Small intestine (tissue), 7 donors: ENCODE measurements at regions not wholly inside any gene's neighbourhood (a gene's known extent, or its start where the extent isn't known, plus 50 kb on each side); places are given as distances from the start of the nearest gene placed in this dataset.

Experiments used
- DNase-seq, 2 donors: peaks; one replicate each; pipeline versions ENCODE4 v3.0.0 to v3.0.0-alpha.2; 2013
- FAIRE-seq: peaks from 2 replicates; lab custom pipeline; 2012; peaks lifted over from hg19 to GRCh38; lab: Jason Lieb, UNC
- H3K27ac ChIP-seq, 3 donors: one replicate each; pipeline ENCODE4 v1.5.1; 2013; ENCODE audit warnings: low read length in 2 of 3, mild to moderate bottlenecking in 2 of 3, control low read depth in 1 of 3, inconsistent platforms in 1 of 3, low read depth in 1 of 3, moderate library complexity in 1 of 3
- H3K27me3 ChIP-seq, 3 donors: one replicate each; pipeline ENCODE4 v1.6.1; 2013; ENCODE audit warnings: low read length in 3 of 3, inconsistent platforms in 1 of 3; ENCODE audit not compliant: control insufficient read depth in 3 of 3, insufficient read depth in 3 of 3
- H3K36me3 ChIP-seq, 3 donors: one replicate each; pipeline ENCODE4 v1.6.1; 2013; ENCODE audit warnings: low read length in 3 of 3, inconsistent platforms in 1 of 3, low read depth in 1 of 3, mild to moderate bottlenecking in 1 of 3, moderate library complexity in 1 of 3; ENCODE audit not compliant: control insufficient read depth in 3 of 3, insufficient read depth in 2 of 3
- H3K4me1 ChIP-seq, 3 donors: one replicate each; pipeline ENCODE4 v1.6.1; 2013; ENCODE audit warnings: low read length in 2 of 3, inconsistent platforms in 1 of 3, low read depth in 1 of 3, mild to moderate bottlenecking in 1 of 3, moderate library complexity in 1 of 3; ENCODE audit not compliant: control insufficient read depth in 3 of 3, insufficient read depth in 2 of 3
- H3K4me3 ChIP-seq, 3 donors: one replicate each; pipeline ENCODE4 v1.5.1; 2013; ENCODE audit warnings: low read length in 3 of 3, control low read depth in 1 of 3, inconsistent platforms in 1 of 3, low read depth in 1 of 3, mild to moderate bottlenecking in 1 of 3, moderate library complexity in 1 of 3
- H3K9me3 ChIP-seq, 2 donors: one replicate each; pipeline ENCODE4 v1.6.1; 2013; ENCODE audit warnings: low read depth in 1 of 2, low read length in 1 of 2; ENCODE audit not compliant: control insufficient read depth in 2 of 2, insufficient read depth in 1 of 2
- WGBS, 3 donors: extraction: QIAGEN DNeasy Blood & Tissue Kit; methylation state at CpG; one replicate each; pipeline ENCODE4 v1.1.7; 2013; 5-methylcytosine and 5-hydroxymethylcytosine counted together
- donor health status: healthy with polysubstance abuse.
- donor health status: control.
- donor health status: control.
- donor health status: Bipolar disorder and iron deficiency.
- donor health status: healthy.

DNA sequence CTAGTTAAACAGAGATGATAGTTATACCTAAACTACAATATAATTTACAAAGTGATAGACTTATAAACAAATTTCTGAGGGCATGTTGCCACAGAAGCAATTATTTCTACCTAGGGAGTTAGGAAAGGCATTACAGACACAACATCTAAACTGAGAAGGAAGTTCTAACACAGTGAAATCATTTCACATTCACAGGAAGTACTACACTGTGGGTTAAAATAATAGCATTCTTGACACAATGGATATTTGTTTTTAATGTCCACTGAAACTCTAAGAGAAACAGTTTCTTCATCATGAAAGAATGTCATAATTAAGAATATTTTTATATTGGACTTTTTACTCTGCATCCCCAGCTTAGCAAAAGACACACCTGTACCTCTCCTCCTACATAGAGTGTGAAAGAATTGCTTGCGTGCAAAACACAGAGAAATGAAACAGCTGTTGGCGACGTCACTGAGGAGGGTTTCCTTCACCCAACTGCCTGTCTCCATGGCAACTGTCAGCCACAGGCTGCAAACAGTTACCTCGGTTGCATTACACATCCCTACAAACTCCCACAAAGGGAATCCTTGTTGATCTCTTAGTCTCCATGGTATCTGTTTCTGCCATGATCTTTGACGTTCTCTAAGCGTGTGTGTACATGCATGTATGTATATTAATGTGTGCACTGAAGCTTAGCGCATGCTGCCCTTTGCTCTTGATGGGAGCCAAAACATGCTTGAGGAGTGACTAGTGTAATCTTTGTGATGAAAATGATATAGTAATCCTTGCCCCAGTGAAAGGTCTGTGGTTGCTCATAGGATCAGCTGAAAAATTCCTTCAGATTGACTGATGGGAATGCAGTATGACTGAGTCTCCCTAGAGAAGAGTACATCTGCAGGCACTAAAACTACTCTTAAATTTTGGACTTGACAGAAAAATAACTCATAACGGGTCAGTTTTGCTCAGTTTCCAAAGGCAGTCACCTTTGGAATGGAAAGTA lies 168.5 kb downstream of the ACTL7B start:
- Histone ChIP-seq H3K27ac (no peak overlapping the region), H3K36me3 (no peaks in the 10 kb centered on the region), H3K4me1 (no peaks in the 10 kb centered on the region), H3K9me3 (peaks cover 0 to 7% of the 10 kb centered on the region in 2 donors), H3K27me3 (no peaks in the 10 kb centered on the region), H3K4me3 (no peak overlapping the region)
- no peak for FAIRE-seq
- 78 to 86% (median 80%) methylated on average over 8 of the region's 8 CpGs for WGBS, 3 donors
- no peak for DNase-seq

DNA sequence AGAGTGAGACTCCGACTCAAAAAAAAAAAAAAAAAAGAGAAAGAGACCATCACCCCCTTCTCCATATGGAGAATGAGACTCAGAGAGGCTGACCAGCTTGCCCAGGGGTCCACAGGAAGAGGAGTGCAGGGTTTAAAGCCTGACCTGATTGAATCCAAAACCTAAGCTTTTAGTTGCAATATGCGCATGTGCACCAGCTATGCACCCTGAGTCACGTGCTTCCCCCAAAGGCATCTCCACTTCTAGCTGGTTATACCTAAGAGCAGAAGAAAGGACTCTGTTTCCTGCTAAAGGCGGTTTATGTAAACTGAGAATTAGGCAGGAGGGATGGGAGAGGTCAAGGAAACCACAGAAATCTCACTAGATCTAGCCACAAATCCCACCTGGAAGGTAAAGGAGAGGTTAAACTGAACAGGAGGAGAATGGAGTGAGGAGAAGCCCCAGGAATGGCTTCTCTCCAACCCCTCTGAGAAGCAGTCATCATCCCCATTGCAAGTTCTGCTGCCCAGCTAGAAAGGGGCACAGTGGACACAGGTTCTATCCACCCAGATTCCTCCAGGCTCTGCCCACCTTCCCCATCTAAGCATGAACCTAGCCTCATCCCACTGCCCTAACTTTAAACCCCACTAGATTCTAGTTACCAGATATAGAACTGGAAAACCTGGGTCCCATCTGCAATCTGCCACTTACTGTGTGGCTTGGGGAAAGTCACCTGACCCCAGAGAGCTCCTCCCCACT lies 171.3 kb downstream of the ACTL7B start:
- 84 to 92% (median 89%) methylated on average over 4 of the region's 4 CpGs for WGBS, 3 donors
- H3K4me3 ChIP-seq: no peak overlapping the region
- H3K27me3 ChIP-seq: no peaks in the 10 kb centered on the region
- DNase-seq: no peak
- peaks cover 0 to 7% of the 10 kb centered on the region in 2 donors for H3K9me3 ChIP-seq
- no peaks in the 10 kb centered on the region for H3K4me1 ChIP-seq
- no peak for FAIRE-seq
- H3K36me3 ChIP-seq: no peaks in the 10 kb centered on the region
- no peak overlapping the region for H3K27ac ChIP-seq

DNA sequence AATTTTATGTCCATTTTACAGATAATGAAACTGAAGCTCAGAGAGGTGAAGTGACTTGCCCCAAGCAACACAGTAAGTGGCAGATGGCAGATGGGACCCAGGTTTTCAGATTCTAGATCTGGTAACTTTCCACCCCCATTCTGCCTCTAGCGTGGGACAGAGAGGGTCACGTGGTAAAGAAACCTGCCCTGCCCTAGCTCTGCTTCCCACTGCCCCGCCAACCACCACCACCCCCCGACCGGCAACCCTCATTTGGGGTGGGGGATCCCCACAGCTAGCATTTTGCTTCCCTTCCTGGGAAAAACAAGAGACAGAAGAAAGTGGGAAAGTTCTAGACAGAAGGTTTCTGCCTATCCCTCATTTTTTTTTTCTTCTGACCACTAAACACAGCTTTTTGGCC lies 172.5 kb downstream of the ACTL7B start:
- H3K27ac ChIP-seq: no peak overlapping the region
- 82 to 90% (median 87%) methylated on average over 5 of the region's 5 CpGs for WGBS, 3 donors
- FAIRE-seq (no peak), DNase-seq (no peak)
- no peak overlapping the region for H3K4me3 ChIP-seq
- H3K4me1 ChIP-seq: no peaks in the 10 kb centered on the region
- no peaks in the 10 kb centered on the region for H3K36me3 ChIP-seq
- no peaks in the 10 kb centered on the region for H3K27me3 ChIP-seq
- peaks cover 0 to 7% of the 10 kb centered on the region in 2 donors for H3K9me3 ChIP-seq

DNA sequence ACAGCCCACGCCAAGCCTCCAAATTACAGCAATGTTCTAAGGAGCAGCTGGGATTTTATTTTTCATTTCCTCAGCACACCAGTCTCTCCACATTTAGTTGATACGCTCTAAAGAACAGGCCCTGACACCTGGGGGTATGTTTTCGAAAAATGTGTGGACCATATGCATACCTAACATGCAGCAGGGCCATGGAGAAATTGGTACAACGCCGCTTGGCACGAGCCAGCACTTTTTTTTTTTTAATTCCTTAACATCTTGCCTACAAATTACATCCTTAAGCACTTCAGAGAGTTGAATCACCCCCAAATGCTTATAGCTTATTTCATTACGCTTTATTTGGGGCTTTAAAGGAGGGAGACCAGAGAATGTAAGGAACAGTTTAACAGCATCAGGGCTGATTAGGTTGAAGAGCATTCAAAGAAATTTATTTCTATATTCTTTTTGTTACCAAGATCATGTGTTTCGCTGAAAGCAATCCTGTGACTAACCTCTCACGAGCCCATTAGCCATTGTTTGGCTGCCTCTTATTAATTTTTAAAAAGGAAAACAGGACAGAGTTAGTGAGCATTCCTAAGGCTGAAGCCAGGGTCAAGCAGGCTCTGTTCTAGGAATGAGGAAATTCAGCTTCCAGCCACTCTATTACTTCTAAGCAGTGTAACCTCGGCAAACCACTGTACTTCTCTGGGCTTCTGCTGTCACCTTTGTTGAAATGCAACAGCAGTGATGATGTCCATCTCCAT lies 173.8 kb downstream of the ACTL7B start:
- 80 to 88% (median 83%) methylated on average over 10 of the region's 10 CpGs for WGBS, 3 donors
- FAIRE-seq (no peak), DNase-seq (no peak)
- Histone ChIP-seq H3K4me3 (no peak overlapping the region), H3K27me3 (no peaks in the 10 kb centered on the region), H3K9me3 (peaks cover 0 to 7% of the 10 kb centered on the region in 2 donors), H3K4me1 (no peaks in the 10 kb centered on the region), H3K36me3 (no peaks in the 10 kb centered on the region), H3K27ac (no peak overlapping the region)

DNA sequence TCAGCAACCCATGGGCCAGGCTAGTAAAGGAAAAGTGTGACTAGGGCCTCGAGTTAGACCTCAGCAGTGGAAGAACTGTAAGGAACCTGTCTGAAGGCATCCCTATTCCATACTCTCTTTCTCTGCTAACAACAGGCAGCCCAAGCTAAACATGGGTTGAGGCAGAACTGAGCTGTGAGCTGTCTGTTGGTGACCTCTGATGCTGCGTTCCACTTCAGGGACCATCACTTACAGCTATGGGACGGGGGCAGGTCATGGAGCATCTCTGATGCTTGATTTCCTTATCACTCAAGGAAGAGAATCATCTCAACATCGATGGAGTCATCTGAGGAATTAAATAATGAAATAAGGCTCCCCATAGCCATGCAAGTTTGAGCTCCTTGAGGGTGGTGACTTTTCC lies 174.8 kb downstream of the ACTL7B start:
- no peak overlapping the region for H3K4me3 ChIP-seq
- no peaks in the 10 kb centered on the region for H3K27me3 ChIP-seq
- no peak for DNase-seq
- no peak overlapping the region for H3K27ac ChIP-seq
- no peaks in the 10 kb centered on the region for H3K9me3 ChIP-seq
- FAIRE-seq: no peak
- H3K36me3 ChIP-seq: no peaks in the 10 kb centered on the region
- WGBS, 3 donors: 74 to 87% (median 77%) methylated on average over 4 of the region's 4 CpGs
- H3K4me1 ChIP-seq: no peaks in the 10 kb centered on the region

DNA sequence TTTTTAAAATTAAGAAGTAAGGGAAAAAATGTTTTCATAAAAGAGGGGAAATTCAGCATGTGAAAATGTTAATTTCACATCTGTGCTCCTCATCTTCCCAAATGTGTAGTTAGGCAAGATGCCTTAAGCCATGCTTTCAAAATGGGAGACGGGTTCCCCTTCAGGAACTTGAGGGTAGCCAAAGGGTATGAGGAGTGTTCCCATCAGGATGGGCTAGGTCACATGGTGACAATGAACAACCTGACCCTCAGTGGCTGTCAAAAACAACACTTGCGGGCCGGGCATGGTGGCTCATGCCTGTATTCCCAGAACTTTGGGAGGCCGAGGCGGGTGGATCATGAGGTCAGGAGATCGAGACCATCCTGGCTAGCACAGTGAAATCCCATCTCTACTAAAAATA lies 178.0 kb downstream of the ACTL7B start:
- FAIRE-seq: no peak
- H3K27ac ChIP-seq: no peak overlapping the region

DNA sequence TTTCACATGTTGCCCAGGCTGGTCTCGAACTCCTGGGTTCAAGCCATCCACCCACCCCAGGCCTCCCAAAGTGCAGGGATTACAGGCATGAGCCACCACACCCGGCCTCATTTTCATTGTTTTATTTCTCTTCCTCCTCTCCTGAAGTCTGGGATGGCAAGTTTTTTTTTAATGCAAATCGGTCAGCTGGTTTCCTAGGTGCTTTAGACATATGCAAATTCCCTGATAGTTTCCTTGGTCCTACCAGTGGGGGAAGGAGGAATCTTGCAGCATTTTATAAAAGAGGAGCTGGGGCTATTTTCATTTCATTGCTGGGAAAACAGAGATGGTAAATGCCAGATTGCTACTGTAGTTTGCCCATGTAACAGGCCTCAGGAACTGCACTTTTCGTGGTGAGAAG lies 179.4 kb downstream of the ACTL7B start:
- H3K4me1 ChIP-seq: peaks cover 0 to 11% (median 0%) of the 10 kb centered on the region in 3 donors
- 78 to 81% (median 78%) methylated on average over 4 of the region's 4 CpGs for WGBS, 3 donors

More for the DNA sequence above, 178.0 kb downstream of the ACTL7B start:
- DNase-seq: no peak
- no peak overlapping the region for H3K4me3 ChIP-seq
- H3K36me3 ChIP-seq: no peaks in the 10 kb centered on the region
- peaks cover 0 to 7% (median 0%) of the 10 kb centered on the region in 3 donors for H3K4me1 ChIP-seq
- 92 to 100% (median 99%) methylated on average over 5 to 6 of the region's 6 CpGs for WGBS, 3 donors
- no peaks in the 10 kb centered on the region for H3K9me3 ChIP-seq
- H3K27me3 ChIP-seq: no peaks in the 10 kb centered on the region

DNA sequence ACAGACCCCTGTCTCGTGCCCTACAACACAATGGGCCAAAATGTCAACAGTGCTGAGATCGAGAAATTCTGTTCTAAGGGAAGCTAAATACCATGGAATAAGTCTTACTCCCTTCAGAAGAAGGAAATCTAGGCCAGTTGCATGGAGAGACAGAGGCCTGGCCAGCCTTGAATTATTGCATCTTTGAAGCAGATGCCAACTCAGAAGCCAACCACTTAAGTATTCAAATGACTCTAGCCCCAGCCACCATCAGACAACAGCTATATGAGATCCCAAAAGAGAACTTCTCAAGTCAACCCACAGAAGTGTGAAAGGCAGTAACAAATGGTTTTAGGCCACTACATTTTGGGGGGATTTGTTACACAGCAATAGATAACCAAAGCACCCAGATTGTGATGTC lies 180.1 kb downstream of the ACTL7B start:
- no peak overlapping the region for H3K4me3 ChIP-seq
- WGBS, 3 donors: 58 to 85% (median 77%) methylated on average over 2 of the region's 2 CpGs
- no peak for DNase-seq
- no peak overlapping the region for H3K27ac ChIP-seq
- FAIRE-seq: no peak
- H3K36me3 ChIP-seq: no peaks in the 10 kb centered on the region
- H3K4me1 ChIP-seq: peaks cover 0 to 11% (median 0%) of the 10 kb centered on the region in 3 donors
- no peaks in the 10 kb centered on the region for H3K27me3 ChIP-seq
- H3K9me3 ChIP-seq: no peaks in the 10 kb centered on the region

More for the DNA sequence above, 179.4 kb downstream of the ACTL7B start:
- Histone ChIP-seq H3K9me3 (no peaks in the 10 kb centered on the region), H3K27ac (no peak overlapping the region), H3K27me3 (no peaks in the 10 kb centered on the region), H3K36me3 (no peaks in the 10 kb centered on the region), H3K4me3 (no peak overlapping the region)
- no peak for FAIRE-seq
- peak in 1 of 2 donors; percentile 3 for DNase-seq
